GM10266 (cell line): ENCODE measurements at regions not wholly inside any gene's neighbourhood (a gene's known extent, or its start where the extent isn't known, plus 50 kb on each side); places are given as distances from the start of the nearest gene placed in this dataset.

ENCODE experiments used
- DNase-seq: peaks from one replicate; pipeline ENCODE4 v3.0.0; 2012; ENCODE audit errors: extremely low spot score
- TF ChIP-seq, protein P1 (sequence below): IDR thresholded peaks from 2 replicates; pipeline ENCODE4 v1.5.1; 2012; ENCODE audit warnings: mild to moderate bottlenecking, low read depth; ENCODE audit not compliant: control insufficient read depth, insufficient read depth; ENCODE audit errors: missing control alignments

GRCh38 chr14:66420251-66421006, 65.7 kb upstream of the CCDC196 start:
- no peak for DNase-seq
- TF ChIP-seq, protein P1, sequence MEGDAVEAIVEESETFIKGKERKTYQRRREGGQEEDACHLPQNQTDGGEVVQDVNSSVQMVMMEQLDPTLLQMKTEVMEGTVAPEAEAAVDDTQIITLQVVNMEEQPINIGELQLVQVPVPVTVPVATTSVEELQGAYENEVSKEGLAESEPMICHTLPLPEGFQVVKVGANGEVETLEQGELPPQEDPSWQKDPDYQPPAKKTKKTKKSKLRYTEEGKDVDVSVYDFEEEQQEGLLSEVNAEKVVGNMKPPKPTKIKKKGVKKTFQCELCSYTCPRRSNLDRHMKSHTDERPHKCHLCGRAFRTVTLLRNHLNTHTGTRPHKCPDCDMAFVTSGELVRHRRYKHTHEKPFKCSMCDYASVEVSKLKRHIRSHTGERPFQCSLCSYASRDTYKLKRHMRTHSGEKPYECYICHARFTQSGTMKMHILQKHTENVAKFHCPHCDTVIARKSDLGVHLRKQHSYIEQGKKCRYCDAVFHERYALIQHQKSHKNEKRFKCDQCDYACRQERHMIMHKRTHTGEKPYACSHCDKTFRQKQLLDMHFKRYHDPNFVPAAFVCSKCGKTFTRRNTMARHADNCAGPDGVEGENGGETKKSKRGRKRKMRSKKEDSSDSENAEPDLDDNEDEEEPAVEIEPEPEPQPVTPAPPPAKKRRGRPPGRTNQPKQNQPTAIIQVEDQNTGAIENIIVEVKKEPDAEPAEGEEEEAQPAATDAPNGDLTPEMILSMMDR, result no peak

DNA sequence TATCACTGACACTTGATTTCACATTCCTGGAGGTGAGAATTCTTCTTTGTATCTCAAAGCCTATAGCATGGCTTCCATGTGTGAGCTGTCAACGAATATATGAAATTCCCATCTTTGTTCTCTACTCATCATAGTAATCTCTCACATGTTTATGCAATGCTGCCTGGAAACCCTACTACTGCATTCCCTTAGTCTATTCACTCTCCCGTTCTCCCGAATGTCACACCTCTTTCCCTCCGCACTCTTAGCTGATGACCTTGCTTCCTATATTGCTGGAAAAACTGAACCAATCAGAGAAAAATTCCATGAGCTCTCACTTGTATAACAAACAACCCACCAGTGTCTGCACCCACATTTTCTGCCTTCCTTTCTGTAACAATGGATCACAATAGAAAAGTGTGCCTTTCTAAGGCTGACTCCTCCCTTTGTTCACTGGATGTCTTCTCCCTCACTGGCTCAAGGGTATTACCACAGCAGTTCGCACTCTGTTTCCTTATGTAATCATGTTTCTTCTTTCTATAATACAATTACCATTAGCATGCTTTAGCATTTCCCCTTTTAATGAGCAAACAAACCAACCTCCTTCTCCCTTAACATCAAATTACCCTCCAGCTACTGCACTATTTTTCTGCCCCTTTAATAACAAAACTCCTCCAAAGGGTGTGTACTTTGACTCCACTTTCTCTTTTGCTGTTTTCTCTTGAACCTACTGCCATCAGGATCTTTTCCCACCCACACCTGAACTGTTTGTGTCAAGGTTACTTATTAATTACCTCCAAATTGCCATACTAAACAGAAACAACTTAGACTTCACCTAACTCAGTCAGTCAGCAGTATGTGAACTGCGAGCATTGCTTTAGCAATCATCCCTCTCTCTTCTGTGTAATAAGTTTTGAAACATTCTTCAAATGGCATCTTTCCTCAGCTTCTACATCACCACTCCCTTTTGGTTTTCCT, 63.9 kb upstream of the CCDC196 start:
- no peak for DNase-seq
- TF ChIP-seq, protein P1, result no peak

DNA sequence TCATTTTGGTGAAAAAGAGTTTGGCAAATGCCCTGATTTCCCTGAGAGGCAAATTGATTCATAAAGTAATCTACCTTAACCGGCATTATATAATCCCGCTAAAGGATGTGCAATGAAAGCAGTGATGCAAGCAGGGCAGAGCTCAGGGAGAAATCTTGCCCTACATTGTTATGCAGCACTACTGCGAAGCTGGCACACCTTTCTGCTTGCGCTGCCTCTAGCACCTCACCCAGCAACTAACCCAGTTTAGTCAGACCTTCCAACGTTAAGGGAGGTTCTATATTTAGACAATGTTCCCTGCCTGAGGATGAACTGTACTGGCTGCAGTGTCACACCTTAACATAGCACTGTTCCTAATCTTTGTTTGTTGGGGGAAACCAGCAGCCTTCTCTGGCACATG, 60.8 kb upstream of the CCDC196 start:
- DNase-seq, result no peak
- TF ChIP-seq, protein P1, result no peak

DNA sequence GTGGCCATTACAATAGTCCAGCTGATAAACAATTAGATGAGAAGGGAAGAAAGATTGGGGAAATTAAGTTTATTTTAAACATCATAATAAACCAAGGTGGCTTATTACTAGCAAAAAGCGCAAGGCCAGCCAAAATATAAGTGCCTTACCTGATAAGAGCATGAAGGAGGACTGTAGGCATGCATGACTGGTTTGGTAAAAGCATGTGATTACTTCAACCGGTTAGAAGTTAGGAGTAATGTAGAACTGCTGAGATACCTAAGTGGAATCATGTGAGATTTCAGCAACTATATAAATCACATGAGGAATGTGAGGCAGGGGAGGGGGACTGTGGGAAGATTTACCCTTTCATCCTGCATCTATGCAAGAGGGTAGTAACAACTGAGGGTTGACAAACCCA, 59.7 kb upstream of the CCDC196 start:
- TF ChIP-seq, protein P1, result no peak
- no peak for DNase-seq

- TF ChIP-seq, protein P1, result no peak
- DNase-seq, result no peak
These were observed 53.8 kb upstream of the CCDC196 start for GRCh38 chr14:66432334-66432733.

DNA sequence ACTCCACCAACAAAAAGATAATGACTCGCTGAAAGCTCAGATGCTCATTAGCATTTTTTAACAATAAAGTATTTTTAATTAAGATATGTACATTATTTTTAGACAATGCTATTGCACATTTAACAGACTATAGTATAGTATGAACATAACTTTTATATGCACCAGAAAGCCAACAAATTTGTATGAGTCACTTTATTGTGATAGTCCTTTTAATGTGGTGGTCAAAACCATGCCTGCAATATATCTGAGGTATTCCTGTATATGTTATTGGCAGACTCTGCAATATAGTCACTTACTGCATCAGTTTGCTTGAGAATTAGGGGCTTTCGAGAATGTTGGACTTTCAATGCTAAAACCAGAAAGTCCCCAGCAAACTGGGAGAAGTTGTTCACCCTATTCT, 51.7 kb upstream of the CCDC196 start:
- TF ChIP-seq, protein P1, result no peak
- DNase-seq, result no peak

GRCh38 chr14:66435683-66436082, 50.5 kb upstream of the CCDC196 start:
- no peak for DNase-seq
- TF ChIP-seq, protein P1, result no peak
